Left hindlimb (tissue), 1 donor: ENCODE measurements at regions not wholly inside any gene's neighbourhood (a gene's known extent, or its start where the extent isn't known, plus 50 kb on each side); places are given as distances from the start of the nearest gene placed in this dataset.

Source experiments
- DNase-seq: peaks from one replicate; pipeline ENCODE4 v3.0.0-alpha.2; 2018

DNA sequence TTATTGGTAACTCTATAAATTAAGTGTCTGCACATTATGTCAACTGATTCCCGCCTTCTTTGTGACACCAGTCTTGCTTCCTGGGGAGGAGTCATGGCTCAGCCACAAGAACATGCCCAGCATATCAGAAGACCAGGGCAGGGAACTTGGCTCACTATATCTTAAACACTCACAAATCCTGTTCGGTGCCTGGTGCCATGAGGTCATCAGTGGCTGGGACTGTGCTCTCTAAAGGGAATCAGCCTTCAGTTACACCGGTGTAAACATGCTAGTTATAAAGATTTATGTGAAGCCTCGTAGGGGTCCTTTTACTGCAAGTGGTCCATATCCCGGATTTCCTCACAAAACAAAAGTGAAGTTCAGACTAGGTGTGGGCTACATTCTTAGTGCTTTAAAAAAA lies 73.1 kb upstream of the ZNF521 start:
- no peak for DNase-seq

DNA sequence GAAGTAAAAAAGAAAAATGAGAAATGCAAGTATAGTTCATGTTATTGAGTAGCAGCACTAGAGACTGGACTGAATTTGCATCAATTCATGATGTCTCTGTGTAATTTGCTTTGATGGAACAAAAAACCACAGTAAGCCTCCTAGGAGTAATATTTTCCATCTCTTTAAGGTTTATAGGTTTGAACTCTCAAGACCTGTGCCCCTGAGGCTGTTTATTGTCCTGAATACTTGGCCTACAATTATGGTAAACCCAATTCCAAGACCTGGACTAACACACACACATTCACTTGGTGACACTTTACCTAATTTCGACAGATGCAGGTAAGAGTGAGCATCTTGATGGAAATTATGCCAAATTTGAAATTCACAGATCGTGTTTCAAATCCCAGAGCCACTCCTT lies 71.8 kb upstream of the ZNF521 start:
- no peak for DNase-seq

DNA sequence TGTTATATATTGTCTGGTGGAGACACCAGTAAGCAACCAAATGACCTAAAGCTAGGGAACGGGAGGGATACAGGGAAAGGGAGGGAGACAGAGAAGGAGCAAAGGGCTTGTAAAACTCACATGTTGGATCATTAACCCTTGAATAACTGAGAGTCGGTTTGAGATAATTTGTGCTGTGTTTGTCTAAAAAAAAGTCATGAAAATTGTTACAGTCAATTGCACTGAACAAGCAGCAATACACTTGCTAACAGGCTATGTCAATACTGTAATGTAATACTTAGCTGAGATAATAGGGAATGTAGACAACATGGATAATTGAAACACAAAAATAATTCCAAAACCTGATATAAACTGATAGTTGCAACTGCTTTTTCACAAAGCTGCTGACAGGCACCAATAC lies 71.3 kb upstream of the ZNF521 start:
- DNase-seq = no peak

DNA sequence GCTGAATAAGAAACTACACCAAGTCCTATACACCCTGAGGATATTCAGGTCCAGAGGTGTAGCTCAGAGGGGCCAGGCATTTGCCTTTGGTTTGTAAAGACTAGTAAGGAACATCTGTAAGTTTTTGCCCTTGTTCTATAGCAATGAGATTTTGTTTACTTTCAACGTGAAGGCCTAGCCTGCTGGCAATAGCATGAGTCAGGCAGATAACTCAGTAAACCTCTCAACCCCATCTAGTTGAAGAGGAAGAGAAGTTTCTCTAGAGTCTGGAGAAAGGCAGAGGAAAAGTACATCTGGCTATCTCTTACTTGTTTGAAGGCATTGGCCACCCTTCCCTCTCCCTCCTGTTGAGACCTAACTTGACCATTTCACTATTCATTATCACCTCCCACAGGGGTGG lies 70.3 kb upstream of the ZNF521 start:
- no peak for DNase-seq

DNA sequence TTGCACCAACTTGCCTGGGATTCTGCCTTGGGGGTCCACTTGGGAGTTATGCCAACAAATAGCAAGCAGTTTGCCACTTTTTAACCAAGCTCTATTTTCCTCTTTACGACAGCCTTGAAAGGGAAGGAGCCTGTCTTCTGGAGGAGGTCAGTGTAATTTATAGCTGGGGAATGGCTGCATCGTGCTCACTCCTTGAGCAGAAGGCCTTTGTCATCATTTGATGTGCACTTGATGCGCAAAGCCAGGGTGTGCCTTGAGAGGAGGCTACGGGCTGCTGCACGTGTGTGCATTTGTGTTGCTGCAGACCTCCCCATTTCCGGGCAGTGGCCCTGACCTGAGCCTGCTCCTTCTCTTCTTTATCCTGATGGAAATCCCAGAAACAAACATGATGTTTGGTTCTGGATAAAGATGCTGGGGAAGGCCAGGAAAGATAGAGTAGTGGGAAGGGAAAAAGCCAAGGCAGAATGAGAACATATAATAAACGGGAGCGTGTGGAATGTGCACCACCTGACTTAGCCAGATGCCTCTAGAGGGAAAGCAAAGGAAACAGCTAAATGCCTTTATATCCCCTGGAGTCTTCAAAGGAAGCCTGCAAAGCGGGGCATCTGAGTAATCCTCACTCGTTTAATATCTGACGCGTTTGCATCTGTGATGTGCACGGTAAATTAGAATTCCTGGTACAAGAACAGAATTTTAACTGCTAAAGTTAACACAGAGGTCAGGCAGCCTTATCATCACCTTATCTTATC lies 68.3 kb upstream of the ZNF521 start:
- DNase-seq = no peak

DNA sequence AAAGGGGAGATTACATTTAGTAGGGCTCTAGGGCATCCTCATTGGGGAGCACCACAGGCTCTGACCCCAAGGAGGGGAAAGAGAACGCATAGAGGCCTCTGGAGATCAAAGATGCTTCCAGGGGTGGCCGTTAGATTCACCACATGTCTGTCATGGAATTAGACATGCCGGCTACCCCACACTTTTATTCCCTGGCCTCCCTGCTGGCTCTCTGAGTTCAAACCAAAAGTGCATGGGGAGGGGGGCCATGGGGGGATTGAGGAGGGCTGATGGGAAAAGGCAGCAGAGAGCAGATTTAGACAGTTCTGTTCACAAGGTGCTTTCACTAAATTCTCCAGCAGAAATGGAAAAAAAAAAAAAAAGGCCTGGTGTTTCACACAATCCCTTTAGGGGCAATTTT lies 64.4 kb upstream of the ZNF521 start:
- DNase-seq = no peak

DNA sequence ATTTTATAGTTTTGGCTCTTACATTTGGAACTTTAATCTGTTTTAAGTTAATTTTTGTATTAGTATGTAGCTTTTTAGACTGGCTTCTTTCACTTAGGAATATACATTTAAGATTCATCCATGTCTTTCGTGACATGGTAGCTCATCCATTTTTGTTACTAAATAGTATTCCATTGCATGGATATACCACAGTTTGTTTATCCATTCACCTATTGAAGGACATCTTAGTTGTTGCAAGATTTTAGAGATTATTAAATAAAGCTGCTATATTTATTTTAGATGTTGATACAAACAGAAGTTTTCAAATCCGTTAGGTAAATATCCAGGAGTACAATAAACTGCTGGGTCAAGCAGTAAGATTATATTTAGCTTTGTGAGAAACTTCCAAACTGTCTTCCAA lies 58.0 kb upstream of the ZNF521 start:
- DNase-seq = no peak

DNA sequence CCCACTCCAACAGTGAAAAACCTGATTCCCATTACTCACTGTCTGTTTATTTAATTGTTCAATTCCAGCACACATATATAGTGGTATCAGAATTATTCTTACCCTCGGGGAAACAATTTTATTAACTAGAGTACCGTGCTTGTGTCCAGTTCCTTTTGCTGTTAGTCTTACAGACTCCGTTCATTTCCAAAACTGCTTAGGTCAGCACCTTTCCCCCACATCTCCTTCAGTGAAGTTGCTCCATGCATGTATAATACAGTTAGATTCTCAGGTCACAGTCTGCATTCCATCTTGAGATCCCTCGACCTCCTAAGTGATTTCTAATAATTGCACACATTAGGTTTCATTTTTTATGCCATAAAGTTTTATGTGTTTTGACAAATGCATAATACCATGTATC lies 56.3 kb upstream of the ZNF521 start:
- DNase-seq = no peak
